ENCODE measurements at regions not wholly inside any gene's neighbourhood (a gene's known extent, or its start where the extent isn't known, plus 50 kb on each side); places are given as distances from the start of the nearest gene placed in this dataset.

GRCh38 chr2:180647221-180647620 is 333.2 kb upstream of the UBE2E3 start:
- no peak overlapping the region for H3K4me3 ChIP-seq (ENCODE audit: low read depth, low read length)
- no peak for DNase-seq (ENCODE audit: low read depth, low spot score)
- in situ Hi-C loops (cut with HindIII; ENCODE audit: low sequenced_read_pairs) = no loop called here
- TF ChIP-seq CTCF (IDR thresholded peaks at IDR 0.05; ENCODE audit: low read depth, low read length) = no peak

- H3K4me3 ChIP-seq (ENCODE audit: low read depth, low read length) = no peak overlapping the region
- in situ Hi-C loops (cut with HindIII; ENCODE audit: low sequenced_read_pairs) = no loop called here
- no peak for TF ChIP-seq CTCF (IDR thresholded peaks at IDR 0.05; ENCODE audit: low read depth, low read length)
- no peak for DNase-seq (ENCODE audit: low read depth, low spot score)
These were observed 333.6 kb upstream of the UBE2E3 start for GRCh38 chr2:180646756-180647155.

- in situ Hi-C loops (cut with HindIII; ENCODE audit: low sequenced_read_pairs) = no loop called here
- peak; percentile 68 for DNase-seq (ENCODE audit: low read depth, low spot score)
- no peak for TF ChIP-seq CTCF (IDR thresholded peaks at IDR 0.05; ENCODE audit: low read depth, low read length)
- H3K4me3 ChIP-seq (ENCODE audit: low read depth, low read length) = no peak overlapping the region
These were observed 335.7 kb upstream of the UBE2E3 start for GRCh38 chr2:180644709-180645108.

GRCh38 chr2:180630756-180631155 is 349.6 kb upstream of the UBE2E3 start:
- no peak overlapping the region for H3K4me3 ChIP-seq (ENCODE audit: low read depth, low read length)
- no peak for TF ChIP-seq CTCF (IDR thresholded peaks at IDR 0.05; ENCODE audit: low read depth, low read length)
- no peak for DNase-seq (ENCODE audit: low read depth, low spot score)
- in situ Hi-C loops (cut with HindIII; ENCODE audit: low sequenced_read_pairs) = no loop called here

GRCh38 chr2:180625006-180625844 is 355.2 kb upstream of the UBE2E3 start:
- in situ Hi-C loops (cut with HindIII; ENCODE audit: low sequenced_read_pairs) = no loop called here
- no peak for TF ChIP-seq CTCF (IDR thresholded peaks at IDR 0.05; ENCODE audit: low read depth, low read length)
- no peak overlapping the region for H3K4me3 ChIP-seq (ENCODE audit: low read depth, low read length)
- peak; percentile 87 for DNase-seq (ENCODE audit: low read depth, low spot score)

GRCh38 chr2:180621941-180622918 is 358.2 kb upstream of the UBE2E3 start:
- no peak for TF ChIP-seq CTCF (IDR thresholded peaks at IDR 0.05; ENCODE audit: low read depth, low read length)
- in situ Hi-C loops (cut with HindIII; ENCODE audit: low sequenced_read_pairs) = no loop called here
- H3K4me3 ChIP-seq (ENCODE audit: low read depth, low read length) = no peak overlapping the region
- DNase-seq (ENCODE audit: low read depth, low spot score) = peak; percentile 78

Measured in astrocyte of the spinal cord (primary cell).